Stomach (tissue), 8 donors: ENCODE measurements at regions not wholly inside any gene's neighbourhood (a gene's known extent, or its start where the extent isn't known, plus 50 kb on each side); places are given as distances from the start of the nearest gene placed in this dataset.
A peak's percentile ranks its signal among the peaks of the same experiment; 100 is the strongest.

Experiments used
- DNase-seq, 2 donors: peaks; one replicate each; pipeline versions ENCODE4 v3.0.0 to v3.0.0-alpha.2; 2013 to 2019
- H3K27ac ChIP-seq, 5 donors: fragments of 200-600 bp in 4 of 5; sonication (generic) in 4 of 5; one replicate each; pipeline ENCODE4 v1.5.1; 2013 to 2019; ENCODE audit warnings: mild to moderate bottlenecking in 1 of 5, moderate library complexity in 1 of 5
- H3K27me3 ChIP-seq, 3 donors: fragments of 200-600 bp; sonication (generic); one replicate each; pipeline ENCODE4 v1.5.1; 2017 to 2019; ENCODE audit warnings: mixed run types in 1 of 3
- H3K36me3 ChIP-seq, 4 donors: fragments of 200-600 bp; sonication (generic); 1 replicate in 3 of 4; 2 replicates in 1 of 4; pipeline ENCODE4 v1.5.1; 2016 to 2019
- H3K4me1 ChIP-seq, 4 donors: fragments of 200-600 bp; sonication (generic); one replicate each; pipeline ENCODE4 v1.5.1; 2016 to 2019
- H3K4me3 ChIP-seq, 4 donors: fragments of 200-600 bp; sonication (generic) in 3 of 4; one replicate each; pipeline ENCODE4 v1.5.1; 2016 to 2019; ENCODE audit warnings: mild to moderate bottlenecking in 1 of 4
- H3K9me3 ChIP-seq, 4 donors: fragments of 200-600 bp; sonication (generic); one replicate each; pipeline ENCODE4 v1.5.1; 2016 to 2019
- CTCF ChIP-seq, 7 experiments: fragments of 450-650 bp in 4 of 7; fragments of 200-600 bp in 3 of 7; sonication (generic) in 3 of 7; IDR thresholded peaks; one replicate each; pipeline ENCODE4 v1.5.1; 2016 to 2019; ENCODE audit warnings: antibody characterized with exemption in 7 of 7, control low read depth in 2 of 7, mild to moderate bottlenecking in 1 of 7
- EP300 ChIP-seq: sonication (generic); formaldehyde crosslinking; IDR thresholded peaks from one replicate; pipeline ENCODE4 v1.6.1; 2017; ENCODE audit warnings: antibody characterized with exemption
- POLR2A ChIP-seq, 4 donors: fragments of 450-650 bp; IDR thresholded peaks; one replicate each; pipeline ENCODE4 v1.6.1; 2016; ENCODE audit warnings: antibody characterized with exemption in 4 of 4, control low read depth in 2 of 4, mild to moderate bottlenecking in 1 of 4, moderate library complexity in 1 of 4
- POLR2AphosphoS5 ChIP-seq, 3 donors: sonication (generic); formaldehyde crosslinking; IDR thresholded peaks; one replicate each; pipeline ENCODE4 v1.6.1; 2016; ENCODE audit warnings: antibody characterized with exemption in 3 of 3
- WGBS, 5 donors: extraction: QIAGEN DNeasy Blood & Tissue Kit in 3 of 5; methylation state at CpG; one replicate each; pipeline versions ENCODE4 v1.1.5 to v1.1.7; 2013 to 2018; 5-methylcytosine and 5-hydroxymethylcytosine counted together
- intact Hi-C: fragments of 100-400 bp; cut with DNase I; formaldehyde crosslinking; loops from one replicate; pipeline ENCODE4 v1.15.1; 2023; ENCODE audit warnings: low total_unique reads
- donor health status: healthy with polysubstance abuse.
- donor health status: Bipolar disorder and iron deficiency.
- donor health status: healthy.

- peak in 1 of 2 donors; percentile 15 for DNase-seq
- 71 to 85% (median 80%) methylated on average over 8 of the region's 8 CpGs for WGBS, 5 donors
Observed at GRCh38 chr5:133849116-133849515, 119.3 kb downstream of the C5orf15 start.

GRCh38 chr5:133848341-133848811 lies 120.0 kb downstream of the C5orf15 start:
- Histone ChIP-seq H3K9me3 (no peaks in the 10 kb centered on the region), H3K4me3 (no peak overlapping the region), H3K27me3 (peaks cover 0 to 5% (median 0%) of the 10 kb centered on the region in 3 donors), H3K27ac (peak overlapping the region in 1 of 5 donors; percentile 32), H3K4me1 (peaks cover 0 to 12% (median 3%) of the 10 kb centered on the region in 4 donors), H3K36me3 (no peaks in the 10 kb centered on the region)
- WGBS, 5 donors: 36 to 71% (median 52%) methylated on average over 7 of the region's 7 CpGs
- peak in 1 of 3 donors; percentile 57 for TF ChIP-seq POLR2AphosphoS5 (IDR thresholded peaks at IDR 0.05)
- TF ChIP-seq EP300: no peak
- intact Hi-C loops: no loop called here
- peak; percentile 74 to 86 for DNase-seq

More at GRCh38 chr5:133849116-133849515, 119.3 kb downstream of the C5orf15 start:
- peaks cover 0 to 12% (median 3%) of the 10 kb centered on the region in 4 donors for H3K4me1 ChIP-seq
- H3K36me3 ChIP-seq: no peaks in the 10 kb centered on the region
- no peak for TF ChIP-seq POLR2AphosphoS5 (IDR thresholded peaks at IDR 0.05)
- TF ChIP-seq CTCF (IDR thresholded peaks at IDR 0.05): no peak
- TF ChIP-seq POLR2A (IDR thresholded peaks at IDR 0.05): no peak
- TF ChIP-seq EP300: no peak
- peaks cover 0 to 5% (median 0%) of the 10 kb centered on the region in 3 donors for H3K27me3 ChIP-seq
- intact Hi-C loops: no loop called here
- no peaks in the 10 kb centered on the region for H3K9me3 ChIP-seq
- no peak overlapping the region for H3K4me3 ChIP-seq
- H3K27ac ChIP-seq: no peak overlapping the region

- Histone ChIP-seq H3K36me3 (no peaks in the 10 kb centered on the region), H3K9me3 (no peaks in the 10 kb centered on the region), H3K4me3 (no peak overlapping the region), H3K27me3 (peaks cover 0 to 5% (median 0%) of the 10 kb centered on the region in 3 donors), H3K4me1 (peaks cover 0 to 12% (median 3%) of the 10 kb centered on the region in 4 donors), H3K27ac (no peak overlapping the region)
- intact Hi-C loops: no loop called here
- WGBS, 5 donors: 66 to 88% (median 79%) methylated on average over 5 of the region's 5 CpGs
- no peak for TF ChIP-seq CTCF (IDR thresholded peaks at IDR 0.05)
- no peak for TF ChIP-seq EP300
- no peak for TF ChIP-seq POLR2A (IDR thresholded peaks at IDR 0.05)
- TF ChIP-seq POLR2AphosphoS5 (IDR thresholded peaks at IDR 0.05): no peak
- DNase-seq: no peak
Observed at GRCh38 chr5:133847886-133848285, 120.5 kb downstream of the C5orf15 start.

GRCh38 chr5:133847301-133847700 lies 121.1 kb downstream of the C5orf15 start:
- no peak for TF ChIP-seq EP300
- no peak for TF ChIP-seq POLR2A (IDR thresholded peaks at IDR 0.05)
- TF ChIP-seq POLR2AphosphoS5 (IDR thresholded peaks at IDR 0.05): no peak
- TF ChIP-seq CTCF (IDR thresholded peaks at IDR 0.05): no peak
- peaks cover 0 to 5% (median 0%) of the 10 kb centered on the region in 3 donors for H3K27me3 ChIP-seq
- no peaks in the 10 kb centered on the region for H3K9me3 ChIP-seq
- no peak overlapping the region for H3K27ac ChIP-seq
- no peak overlapping the region for H3K4me3 ChIP-seq
- H3K4me1 ChIP-seq: peaks cover 0 to 12% (median 3%) of the 10 kb centered on the region in 4 donors
- 93 to 100% (median 97%) methylated on average over 6 of the region's 6 CpGs for WGBS, 5 donors
- no peaks in the 10 kb centered on the region for H3K36me3 ChIP-seq
- DNase-seq: no peak
- intact Hi-C loops: no loop called here

GRCh38 chr5:133846478-133847226 lies 121.8 kb downstream of the C5orf15 start:
- Histone ChIP-seq H3K27me3 (peaks cover 0 to 5% (median 0%) of the 10 kb centered on the region in 3 donors), H3K9me3 (no peaks in the 10 kb centered on the region), H3K36me3 (no peaks in the 10 kb centered on the region), H3K4me3 (no peak overlapping the region), H3K4me1 (peaks cover 0 to 12% (median 3%) of the 10 kb centered on the region in 4 donors), H3K27ac (no peak overlapping the region)
- DNase-seq: no peak
- TF ChIP-seq CTCF (IDR thresholded peaks at IDR 0.05) (no peak), EP300 (no peak), POLR2AphosphoS5 (IDR thresholded peaks at IDR 0.05) (no peak), POLR2A (IDR thresholded peaks at IDR 0.05) (no peak)
- intact Hi-C loops: no loop called here
- 69 to 80% (median 74%) methylated on average over 8 of the region's 8 CpGs for WGBS, 5 donors
